B cell (primary cell): ENCODE measurements at regions not wholly inside any gene's neighbourhood (a gene's known extent, or its start where the extent isn't known, plus 50 kb on each side); places are given as distances from the start of the nearest gene placed in this dataset.

Experiments used
- EZH2 ChIP-seq: IDR thresholded peaks from 2 replicates; pipeline ENCODE4 v1.6.1; 2012; ENCODE audit warnings: borderline replicate concordance, low read depth, mild to moderate bottlenecking, moderate library complexity, low read length; ENCODE audit not compliant: insufficient read depth, poor library complexity, severe bottlenecking
- TF ChIP-seq, protein P1 (sequence below): fragments of 200-600 bp; IDR thresholded peaks from one replicate; pipeline ENCODE4 v1.8.0; 2022; ENCODE audit warnings: antibody characterized with exemption, mild to moderate bottlenecking

DNA sequence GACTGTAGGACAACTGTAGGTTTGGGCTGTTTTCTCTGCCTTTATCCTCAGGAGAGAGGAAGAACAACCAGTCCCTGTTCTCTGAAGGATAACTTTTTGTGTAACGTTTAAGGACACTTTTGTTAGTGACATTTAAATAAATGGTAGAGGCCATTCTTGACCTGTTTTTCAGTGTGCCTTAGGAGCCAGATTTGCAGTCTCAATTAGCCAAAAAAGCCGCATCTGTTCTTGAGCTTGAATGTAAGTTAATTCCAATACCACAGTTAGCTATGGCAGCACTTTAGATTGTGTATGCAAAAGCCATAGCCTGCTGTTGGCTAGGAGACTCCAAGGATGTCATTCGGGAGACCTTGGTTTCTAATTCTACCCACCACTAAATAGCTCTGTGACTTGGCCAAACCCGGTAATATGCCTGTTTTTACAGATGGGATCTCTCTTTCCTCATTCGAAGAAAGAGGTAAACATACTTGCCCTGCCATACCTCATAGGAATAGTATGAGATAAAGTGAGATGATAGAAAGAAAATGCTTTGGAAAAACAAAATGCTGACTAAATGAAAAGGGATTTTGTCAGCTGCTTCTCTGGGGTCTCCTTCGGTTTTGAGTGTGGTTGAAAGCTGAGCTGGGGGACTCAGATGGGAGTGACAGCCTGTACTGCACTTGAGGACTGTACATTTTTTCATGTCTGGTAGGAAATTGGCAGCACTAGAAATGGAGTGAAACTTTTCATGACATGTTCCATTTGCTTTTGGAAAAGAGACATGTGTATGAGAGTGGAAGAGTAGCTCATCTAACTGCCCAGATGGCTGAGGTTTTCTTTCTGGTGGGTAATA, 57.3 kb upstream of the ROPN1 start:
- TF ChIP-seq, protein P1, sequence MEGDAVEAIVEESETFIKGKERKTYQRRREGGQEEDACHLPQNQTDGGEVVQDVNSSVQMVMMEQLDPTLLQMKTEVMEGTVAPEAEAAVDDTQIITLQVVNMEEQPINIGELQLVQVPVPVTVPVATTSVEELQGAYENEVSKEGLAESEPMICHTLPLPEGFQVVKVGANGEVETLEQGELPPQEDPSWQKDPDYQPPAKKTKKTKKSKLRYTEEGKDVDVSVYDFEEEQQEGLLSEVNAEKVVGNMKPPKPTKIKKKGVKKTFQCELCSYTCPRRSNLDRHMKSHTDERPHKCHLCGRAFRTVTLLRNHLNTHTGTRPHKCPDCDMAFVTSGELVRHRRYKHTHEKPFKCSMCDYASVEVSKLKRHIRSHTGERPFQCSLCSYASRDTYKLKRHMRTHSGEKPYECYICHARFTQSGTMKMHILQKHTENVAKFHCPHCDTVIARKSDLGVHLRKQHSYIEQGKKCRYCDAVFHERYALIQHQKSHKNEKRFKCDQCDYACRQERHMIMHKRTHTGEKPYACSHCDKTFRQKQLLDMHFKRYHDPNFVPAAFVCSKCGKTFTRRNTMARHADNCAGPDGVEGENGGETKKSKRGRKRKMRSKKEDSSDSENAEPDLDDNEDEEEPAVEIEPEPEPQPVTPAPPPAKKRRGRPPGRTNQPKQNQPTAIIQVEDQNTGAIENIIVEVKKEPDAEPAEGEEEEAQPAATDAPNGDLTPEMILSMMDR = no peak
- TF ChIP-seq EZH2 = no peak
